GM18873 (cell line): ENCODE measurements at regions not wholly inside any gene's neighbourhood (a gene's known extent, or its start where the extent isn't known, plus 50 kb on each side); places are given as distances from the start of the nearest gene placed in this dataset.
"Not testable (repeated sequence)": the region's sequence is repeated elsewhere in the genome, so short reads cannot be mapped to it uniquely, and the experiment has no call there.

Source experiments
- ATAC-seq: cut with Tn5 transposase; IDR thresholded peaks from one replicate; pipeline ENCODE4 v1.9.1; 2021; ENCODE audit warnings: mild to moderate bottlenecking, moderate library complexity, moderate number of reproducible peaks; ENCODE audit not compliant: unreplicated experiment, low FRiP score

- no peak for ATAC-seq
Observed at GRCh38 chr9:24090566-24090965, 264.5 kb upstream of the ELAVL2 start.

- ATAC-seq = no peak
Observed at GRCh38 chr9:24073666-24074065, 247.6 kb upstream of the ELAVL2 start.

- no peak for ATAC-seq
Observed at GRCh38 chr9:24073007-24073592, 247.1 kb upstream of the ELAVL2 start.

DNA sequence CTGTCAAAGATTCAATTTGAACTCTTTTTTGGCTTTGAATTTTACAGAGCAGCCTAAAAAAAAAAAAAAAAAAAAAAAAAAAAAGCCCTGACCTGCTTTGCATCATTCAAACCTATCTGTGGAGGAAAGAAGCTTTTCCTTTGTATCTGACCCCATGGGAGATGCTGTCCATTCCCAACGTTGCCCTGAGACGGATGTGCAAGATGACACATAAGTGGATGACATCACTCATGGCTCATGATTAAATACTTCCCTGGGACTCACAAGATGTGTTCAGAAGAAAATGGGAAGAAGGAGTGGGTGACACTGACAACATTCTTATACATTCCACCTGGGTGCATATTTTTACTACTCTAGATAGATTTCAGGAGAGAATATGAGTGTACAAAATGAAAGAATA is 245.7 kb upstream of the ELAVL2 start:
- ATAC-seq = no peak

DNA sequence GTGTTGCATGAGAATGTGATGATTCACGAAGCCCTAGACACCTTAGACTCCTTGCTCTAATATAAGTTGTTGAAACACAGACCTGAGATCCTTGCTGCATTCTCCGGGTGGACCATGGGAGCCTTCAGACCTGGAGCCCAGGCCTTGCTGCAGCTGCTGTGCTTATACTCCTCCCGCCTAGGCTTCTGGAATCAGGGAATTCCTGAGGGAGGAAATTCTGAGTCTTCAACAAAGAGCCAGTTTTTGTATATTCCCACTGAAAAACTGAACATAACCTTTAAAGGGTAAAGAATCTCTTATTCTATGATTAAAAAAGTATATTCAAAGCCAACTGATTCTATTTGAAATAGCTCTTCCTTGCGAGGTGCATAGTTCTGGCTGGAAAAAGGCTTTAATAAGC is 245.1 kb upstream of the ELAVL2 start:
- ATAC-seq = no peak

DNA sequence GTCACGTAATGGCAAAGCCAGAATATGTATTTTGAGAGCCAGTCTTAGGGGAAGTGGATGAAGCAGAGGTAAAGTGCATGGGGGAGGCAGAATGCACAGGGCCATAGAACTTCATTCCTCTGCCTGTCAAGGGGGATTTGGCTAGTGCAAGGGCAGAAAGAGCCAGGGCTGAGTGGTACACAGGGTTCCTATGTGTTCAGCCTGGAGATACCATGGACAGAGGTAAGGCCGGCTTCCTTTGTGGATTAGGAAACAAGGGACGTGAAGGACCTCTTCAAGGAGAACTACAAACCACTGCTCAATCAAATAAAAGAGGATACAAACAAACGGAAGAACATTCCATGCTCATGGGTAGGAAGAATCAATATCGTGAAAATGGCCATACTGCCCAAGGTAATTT is 241.1 kb upstream of the ELAVL2 start:
- ATAC-seq = not testable (repeated sequence)

GRCh38 chr9:24059651-24060050 is 233.6 kb upstream of the ELAVL2 start:
- ATAC-seq = no peak

DNA sequence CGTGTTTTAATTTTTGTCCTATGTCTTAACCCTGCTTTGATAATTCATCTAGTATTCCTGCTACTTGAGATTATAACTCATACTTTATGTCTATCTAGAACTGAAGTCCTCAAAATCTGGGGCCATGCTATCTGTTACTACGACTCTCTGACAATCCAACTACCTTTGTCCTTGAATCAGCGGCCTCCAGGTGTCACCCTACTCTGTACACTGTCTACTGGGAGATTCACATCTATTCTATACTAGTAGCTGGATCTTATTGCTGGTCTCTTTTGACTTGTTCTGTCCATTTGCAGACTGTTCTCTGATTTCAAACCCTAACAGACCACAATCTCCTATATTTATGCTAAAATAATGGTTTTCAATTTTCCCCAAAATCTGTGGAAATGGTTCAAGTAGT is 225.5 kb upstream of the ELAVL2 start:
- ATAC-seq = no peak

GRCh38 chr9:24050239-24050638 is 224.2 kb upstream of the ELAVL2 start:
- ATAC-seq = not testable (repeated sequence)

- no peak for ATAC-seq
Observed at GRCh38 chr9:24045150-24045549, 219.1 kb upstream of the ELAVL2 start.

GRCh38 chr9:24044576-24044975 is 218.5 kb upstream of the ELAVL2 start:
- no peak for ATAC-seq

GRCh38 chr9:24041160-24041690 is 215.2 kb upstream of the ELAVL2 start:
- ATAC-seq = no peak

- ATAC-seq = no peak
Observed at GRCh38 chr9:24036459-24036858, 210.4 kb upstream of the ELAVL2 start.

DNA sequence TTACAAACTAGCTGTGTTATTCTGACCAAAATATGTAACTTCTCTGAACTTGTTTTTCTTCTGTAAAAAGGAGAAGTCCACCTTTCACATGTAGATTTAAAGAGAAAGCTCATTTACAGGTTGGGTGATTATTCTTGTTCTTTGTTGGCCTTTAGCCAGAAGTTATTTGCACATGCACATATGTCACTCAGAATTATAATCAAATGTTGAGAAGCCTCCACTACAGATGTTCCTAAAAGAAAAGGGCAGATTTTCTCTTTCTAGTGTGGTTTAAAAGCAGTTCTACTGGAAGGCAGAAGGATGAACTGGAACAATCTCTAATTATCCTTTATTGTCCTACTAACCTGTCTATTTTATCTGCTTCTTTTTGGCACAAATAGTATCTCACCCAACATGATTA is 209.8 kb upstream of the ELAVL2 start:
- ATAC-seq = no peak

DNA sequence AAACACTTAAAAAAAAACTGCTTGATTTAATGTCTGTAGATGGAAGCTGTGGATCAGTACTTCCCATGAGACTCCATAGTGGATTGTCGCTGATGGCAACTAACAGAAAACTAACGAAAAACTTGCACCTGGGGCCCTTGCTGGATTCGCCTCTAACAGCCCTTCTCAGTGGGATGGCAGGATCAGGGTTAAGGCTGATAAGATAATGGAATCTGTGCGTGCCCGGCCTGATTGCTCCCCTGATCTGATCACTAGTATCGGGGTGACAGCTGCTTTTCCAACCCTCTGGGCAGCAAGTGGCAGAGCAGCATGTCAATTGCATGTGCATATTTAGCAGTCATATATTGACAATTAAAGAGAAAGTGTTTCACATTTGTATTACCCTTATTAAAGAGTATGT is 185.8 kb upstream of the ELAVL2 start:
- no peak for ATAC-seq

GRCh38 chr9:24011009-24011717 is 185.1 kb upstream of the ELAVL2 start:
- ATAC-seq = no peak

- ATAC-seq = no peak
Observed at GRCh38 chr9:24009322-24009721, 183.3 kb upstream of the ELAVL2 start.

GRCh38 chr9:24007185-24007584 is 181.1 kb upstream of the ELAVL2 start:
- no peak for ATAC-seq

- not testable (repeated sequence) for ATAC-seq
Observed at GRCh38 chr9:23991874-23992273, 165.8 kb upstream of the ELAVL2 start.

DNA sequence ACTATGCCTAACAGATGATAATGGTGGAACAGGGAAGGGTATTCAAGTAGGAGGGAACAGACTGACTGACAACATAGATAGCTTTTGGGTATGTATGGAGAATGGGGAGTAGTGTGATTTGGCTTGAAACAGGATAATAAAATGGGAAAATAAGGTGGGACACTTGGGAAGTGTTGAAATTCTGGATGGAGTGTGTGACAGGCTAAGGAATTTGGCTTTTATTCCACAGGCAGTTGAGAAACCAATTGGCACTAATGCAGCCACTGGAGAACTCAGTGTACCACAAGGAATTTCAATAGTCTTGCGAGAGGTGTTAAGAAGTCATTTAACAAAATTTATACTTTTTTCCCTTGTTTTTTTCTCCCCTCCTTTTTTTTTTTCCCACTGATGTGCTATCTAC is 153.5 kb upstream of the ELAVL2 start:
- ATAC-seq = no peak

GRCh38 chr9:23962101-23962500 is 136.1 kb upstream of the ELAVL2 start:
- no peak for ATAC-seq

GRCh38 chr9:23945897-23946296 is 119.9 kb upstream of the ELAVL2 start:
- no peak for ATAC-seq
